HG03060 (cell line): ENCODE measurements at regions not wholly inside any gene's neighbourhood (a gene's known extent, or its start where the extent isn't known, plus 50 kb on each side); places are given as distances from the start of the nearest gene placed in this dataset.

Experiments
- ATAC-seq: cut with Tn5 transposase; IDR thresholded peaks from one replicate; pipeline ENCODE4 v1.9.1; 2021; ENCODE audit warnings: low read depth, moderate number of reproducible peaks; ENCODE audit not compliant: unreplicated experiment

DNA sequence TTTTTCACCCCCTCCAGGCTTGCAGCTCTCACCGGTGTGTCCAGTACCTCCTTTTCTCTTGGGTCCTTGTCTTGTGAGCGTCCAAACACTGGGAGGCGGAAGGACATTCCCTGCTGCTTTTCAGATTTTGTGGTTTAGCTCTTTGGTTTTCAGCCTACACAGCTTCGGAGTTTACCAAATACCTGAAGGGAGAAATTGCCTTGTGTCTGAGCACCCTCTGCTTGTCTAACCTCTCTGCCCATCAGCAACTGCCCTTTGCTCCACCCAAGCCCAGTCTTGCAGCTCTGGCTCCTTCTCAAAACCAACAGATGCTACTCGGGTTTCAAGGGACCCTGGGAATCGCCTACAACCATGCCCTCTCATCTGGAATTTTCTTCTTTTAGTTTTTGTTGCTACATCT, 519.1 kb upstream of the IGFBP3 start:
- no peak for ATAC-seq

DNA sequence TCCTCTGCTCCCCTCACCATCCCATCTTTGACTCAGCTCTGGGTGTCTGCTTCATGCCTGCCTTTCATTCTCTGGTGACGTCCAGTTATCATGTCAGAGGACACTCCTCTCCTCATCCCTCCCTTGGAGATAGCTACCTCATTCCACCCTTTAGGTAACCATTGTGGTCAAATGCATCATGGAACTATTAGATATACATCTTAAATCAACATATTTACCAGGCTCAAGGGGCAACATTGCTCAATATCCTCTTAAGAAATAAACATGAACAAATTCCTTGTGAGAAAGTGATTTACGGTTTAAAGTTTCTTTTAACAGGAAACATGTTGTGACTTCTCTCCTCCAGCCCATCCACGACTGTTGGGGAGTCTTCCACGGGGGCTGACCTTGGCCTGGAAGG, 511.6 kb upstream of the IGFBP3 start:
- no peak for ATAC-seq

DNA sequence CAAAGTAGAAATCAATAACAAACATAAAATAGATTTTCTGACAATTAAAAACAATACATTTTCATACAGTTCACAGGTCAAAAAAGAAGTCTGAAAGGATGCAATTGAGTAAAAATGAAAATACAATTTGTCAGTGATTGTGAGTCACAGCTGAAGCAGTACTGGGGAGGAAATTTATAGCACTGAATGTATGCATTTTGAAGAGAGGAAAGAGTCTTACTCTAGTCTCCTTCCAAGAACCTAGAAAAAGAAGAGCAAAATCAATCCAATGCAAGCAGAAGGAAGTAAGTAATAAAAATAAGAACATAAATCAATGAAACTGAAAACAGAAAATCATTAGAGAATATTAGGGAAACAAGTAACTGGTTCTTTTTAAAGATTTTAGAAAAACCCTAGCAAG, 507.2 kb upstream of the IGFBP3 start:
- ATAC-seq: no peak

DNA sequence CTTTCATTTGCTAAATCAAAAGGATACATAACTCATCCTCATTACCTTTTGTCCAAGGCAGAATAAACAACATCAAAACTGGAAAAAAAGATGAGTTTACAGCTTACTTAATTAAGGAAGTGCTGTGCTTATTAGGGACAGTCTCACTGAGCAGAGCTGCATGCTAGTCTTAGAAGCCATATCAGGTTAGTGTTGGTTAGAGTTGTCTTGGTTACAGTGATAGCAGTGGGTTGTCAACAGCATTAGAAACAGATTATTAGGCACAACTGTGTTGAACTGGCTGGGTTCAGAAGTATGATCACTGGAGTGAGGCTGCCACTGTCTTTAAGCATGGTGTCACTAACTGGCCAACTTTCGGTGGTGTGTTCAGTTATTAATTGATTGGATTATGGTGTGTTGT, 503.9 kb upstream of the IGFBP3 start:
- ATAC-seq: no peak

DNA sequence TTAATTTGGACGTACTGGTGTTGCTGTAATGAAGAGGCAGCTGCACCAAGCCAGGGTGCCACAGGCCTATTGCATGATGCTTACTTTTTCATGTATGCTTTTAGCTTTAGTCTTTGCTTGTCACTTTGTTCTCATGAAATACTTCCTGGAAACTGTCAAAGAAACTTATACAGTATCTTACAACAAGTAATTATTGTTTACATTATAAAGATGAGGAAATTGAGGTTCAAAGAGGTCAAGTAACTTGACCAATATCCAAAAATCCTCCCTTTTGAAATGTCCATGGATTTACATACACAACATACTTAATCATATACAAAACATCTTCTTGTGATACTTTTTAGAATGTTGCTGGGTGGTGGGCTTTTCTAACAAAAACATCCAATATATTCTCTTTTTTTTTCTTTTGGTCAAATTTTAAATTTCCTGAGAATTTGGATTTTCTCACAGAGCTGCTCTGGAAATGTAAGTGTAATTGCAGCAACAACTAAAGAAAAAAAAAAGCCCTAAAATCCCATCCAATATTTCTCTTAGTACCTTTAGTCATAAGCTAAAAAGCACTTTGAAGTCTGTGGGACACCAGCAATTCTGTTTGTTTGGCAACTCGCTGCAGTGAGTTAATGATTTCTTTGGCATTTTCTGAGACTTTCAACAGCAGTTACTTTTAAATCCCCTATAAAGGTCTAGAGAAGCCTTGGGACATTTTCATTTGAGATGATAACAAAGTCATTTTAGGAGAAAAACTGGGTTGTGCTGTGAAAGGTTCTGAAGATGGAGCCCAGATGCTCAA, 500.6 kb upstream of the IGFBP3 start:
- ATAC-seq: no peak

DNA sequence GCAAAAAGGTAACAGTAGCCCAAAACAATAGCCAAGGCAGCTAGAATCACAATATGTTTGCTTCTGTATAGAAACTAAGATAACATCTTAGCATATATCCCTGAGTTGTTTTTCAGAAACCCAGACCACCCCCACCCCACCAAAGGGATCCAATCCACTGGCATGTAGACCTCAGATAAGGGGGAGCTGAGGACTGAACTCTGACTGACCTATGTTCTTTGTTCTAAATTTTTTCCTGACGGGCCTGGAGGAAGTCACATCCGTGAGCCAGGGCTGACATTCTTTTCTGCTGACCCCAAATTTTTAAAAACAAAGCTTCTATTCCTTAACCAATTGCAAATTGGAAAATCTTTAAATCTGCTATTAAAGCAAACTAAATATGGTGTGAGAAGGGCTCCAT, 493.9 kb upstream of the IGFBP3 start:
- ATAC-seq: no peak

DNA sequence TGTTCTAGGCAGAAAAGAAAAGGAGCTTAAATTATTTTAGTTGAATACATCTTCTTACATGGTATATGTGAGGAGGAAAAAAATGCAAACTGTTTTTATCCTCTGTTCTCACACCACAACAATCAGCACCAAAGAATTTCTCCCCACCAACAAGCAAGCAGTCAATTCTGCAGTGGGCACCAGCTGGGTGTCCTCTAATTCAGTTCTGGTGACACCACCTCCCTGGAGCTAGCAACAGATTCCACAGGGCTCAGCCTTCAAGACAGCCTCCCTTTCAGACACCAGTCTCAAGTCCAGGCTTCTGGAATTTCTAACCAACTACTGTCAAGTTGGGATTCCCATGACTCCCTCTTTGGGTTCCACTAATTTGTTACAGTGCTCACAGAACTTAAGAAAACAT, 490.2 kb upstream of the IGFBP3 start:
- no peak for ATAC-seq

DNA sequence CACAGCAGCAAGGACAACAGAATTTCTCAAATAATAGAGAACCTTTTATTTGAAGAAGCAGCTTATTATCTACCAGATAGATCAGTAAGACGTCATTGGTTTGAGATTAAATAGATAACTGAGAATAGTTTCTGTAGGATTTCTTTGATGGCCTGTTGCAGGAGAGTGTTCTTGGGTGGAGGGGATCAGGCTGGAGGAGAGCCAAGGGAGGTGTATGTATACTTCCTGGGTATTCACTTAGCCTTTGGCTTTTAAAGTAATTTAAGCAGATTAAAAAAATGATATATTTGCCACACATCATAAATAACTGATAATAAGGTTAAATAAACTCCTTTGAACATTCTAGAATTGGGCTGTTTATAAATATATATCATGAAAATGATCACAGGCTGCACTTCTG, 486.1 kb upstream of the IGFBP3 start:
- ATAC-seq: no peak

DNA sequence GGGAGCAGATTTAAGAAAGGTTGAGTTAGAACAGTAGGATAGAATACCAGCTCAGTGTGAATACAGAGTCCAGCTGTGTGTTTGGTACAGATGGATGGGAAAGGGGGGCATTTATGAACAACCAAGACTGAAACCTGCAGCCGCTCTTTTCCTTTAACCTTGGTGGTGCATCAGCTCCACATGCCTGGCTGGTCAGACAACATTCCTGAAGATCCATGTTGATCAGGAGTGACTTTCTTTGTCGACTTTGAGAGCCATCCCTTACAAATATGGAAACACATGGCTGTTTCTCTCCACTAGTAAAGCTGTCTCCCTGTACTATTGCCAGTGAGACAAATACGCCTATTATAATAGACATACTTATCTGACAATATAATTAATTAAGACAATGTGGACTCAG, 476.5 kb upstream of the IGFBP3 start:
- ATAC-seq: no peak

DNA sequence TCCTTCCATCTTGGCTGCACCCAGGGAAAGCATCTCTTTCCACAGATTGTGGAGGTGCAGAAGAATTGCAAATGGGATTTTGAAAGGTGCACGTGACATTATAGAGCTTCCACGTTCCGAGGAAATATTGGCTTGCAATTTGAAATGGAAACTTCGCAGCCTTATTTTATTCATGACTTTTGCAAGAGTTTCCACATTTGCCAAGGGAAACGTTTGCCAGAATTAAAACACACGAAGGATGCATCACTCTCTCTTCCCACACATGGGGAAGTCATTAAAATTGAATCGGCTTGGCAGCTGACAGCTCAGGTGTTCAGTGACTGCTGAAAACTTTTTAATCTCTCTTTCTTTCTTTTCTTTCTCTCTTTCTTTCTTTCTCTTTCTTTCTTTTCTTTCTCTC, 475.4 kb upstream of the IGFBP3 start:
- no peak for ATAC-seq

DNA sequence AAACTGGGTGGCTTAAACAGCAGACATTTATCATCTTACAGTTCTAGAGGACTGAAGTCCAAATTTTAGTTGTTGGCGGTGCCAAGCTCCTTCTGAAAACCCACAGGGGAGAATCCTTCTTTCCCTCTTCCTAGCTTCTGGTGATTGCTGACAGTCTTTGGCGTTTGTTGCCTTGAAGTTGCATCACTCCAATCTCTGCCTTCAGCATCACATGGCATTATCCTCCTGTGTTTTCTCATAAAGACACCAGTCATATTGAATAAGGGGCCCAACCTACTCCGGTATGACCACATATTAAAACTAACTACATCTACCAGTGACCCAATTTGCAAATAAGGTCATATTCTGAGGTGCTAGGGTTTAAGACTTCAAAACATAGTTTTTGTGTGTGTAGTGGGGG, 472.1 kb upstream of the IGFBP3 start:
- no peak for ATAC-seq

DNA sequence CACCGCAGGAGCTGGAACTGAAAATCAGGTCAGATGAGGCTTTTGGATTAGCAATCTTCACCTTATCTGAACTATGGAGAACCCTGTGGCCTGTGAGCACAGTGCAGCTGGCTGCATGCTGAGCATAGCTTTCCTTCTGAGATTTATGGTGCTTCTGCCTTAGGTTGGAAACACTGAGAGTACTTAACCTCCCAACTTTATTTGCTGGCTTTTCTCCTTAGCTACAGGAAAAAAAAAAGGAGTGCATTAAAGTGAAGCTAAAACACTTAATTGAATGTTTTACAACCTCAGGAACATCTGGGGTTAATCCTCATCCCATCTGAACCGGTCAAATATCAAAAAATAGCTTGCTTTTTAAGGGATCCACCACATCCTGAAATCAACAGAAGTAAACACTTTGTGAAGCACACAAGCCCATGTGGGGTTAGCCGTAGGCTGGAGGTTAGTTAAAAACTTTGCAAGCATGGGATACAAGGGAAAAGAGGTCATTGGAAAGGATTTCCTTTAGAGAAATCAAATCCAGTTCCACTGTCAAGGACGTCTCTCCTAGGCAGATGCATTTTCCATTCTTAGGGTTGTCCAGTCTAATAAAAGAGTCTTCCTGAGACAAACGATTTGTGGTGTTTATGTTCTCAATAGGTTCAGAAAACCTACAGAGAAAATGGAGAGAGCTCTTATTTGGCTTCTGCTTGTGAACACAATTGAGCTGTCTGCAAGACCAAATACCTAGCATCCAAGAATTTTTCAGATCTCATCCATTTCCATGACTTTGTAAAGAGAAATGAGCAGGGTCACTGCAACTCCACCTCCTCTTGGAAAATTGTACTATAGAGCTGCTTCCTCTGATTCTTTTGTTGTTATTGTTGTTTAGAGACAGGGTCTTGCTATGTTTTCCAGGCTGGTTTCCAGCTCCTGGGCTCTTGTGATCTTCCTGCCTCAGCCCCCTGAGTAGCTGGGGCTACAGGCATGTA, 470.4 kb upstream of the IGFBP3 start:
- no peak for ATAC-seq

DNA sequence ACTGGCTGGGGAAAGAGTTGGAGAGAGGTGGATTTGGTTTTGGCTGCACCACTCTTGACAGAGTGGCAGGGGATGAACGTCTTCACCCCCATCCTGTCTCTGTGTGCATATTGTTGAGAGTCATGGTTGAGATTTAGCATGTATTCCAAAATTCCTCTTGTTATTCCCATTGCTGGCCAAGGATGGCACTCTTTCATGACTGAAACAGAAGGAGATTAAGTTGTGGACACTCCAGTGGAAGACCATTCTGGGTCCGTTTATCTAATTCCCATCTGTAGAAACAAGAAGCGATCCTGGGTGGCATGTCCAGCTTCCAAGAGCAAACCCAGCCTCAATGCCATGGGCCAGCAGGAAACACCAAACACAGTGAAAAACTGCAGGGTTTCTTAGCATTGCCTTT, 469.0 kb upstream of the IGFBP3 start:
- ATAC-seq: no peak

DNA sequence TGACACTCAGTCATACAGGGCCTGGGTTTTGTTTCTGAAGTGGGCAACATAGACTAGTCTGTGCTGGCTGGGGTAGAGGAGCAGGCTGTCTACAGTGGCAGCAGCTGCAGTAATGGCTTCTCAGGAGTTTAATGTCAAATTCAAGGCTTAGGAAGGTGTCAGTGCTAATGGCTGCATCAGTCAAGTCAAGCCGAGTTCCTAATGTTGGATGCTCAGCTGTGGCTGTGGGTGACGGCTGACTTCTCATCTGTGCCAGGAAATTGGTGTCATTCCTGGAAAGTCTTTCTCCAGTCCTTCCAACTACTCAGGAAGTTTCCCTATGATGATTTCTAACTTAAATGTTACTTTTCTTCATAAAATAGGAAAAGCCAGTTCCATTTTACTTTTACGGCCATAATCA, 468.1 kb upstream of the IGFBP3 start:
- no peak for ATAC-seq

DNA sequence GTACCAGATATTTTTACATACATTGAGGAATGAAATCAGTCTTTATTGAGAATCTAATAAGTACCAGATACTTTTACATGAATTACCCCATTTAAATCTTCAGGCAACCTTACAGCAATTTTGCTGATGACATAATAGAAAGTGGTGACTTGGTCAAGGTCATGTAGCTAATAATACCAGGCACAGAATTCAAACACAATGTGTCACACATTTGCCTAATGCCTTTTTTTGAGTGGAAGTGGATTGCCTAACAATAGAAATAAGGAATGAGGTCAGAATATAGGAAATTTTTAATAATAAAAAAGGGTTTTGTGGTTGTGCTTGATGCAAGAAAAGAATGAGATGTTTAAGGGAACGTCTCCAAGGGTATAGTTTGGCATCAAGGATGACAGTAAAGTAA, 466.6 kb upstream of the IGFBP3 start:
- ATAC-seq: no peak

DNA sequence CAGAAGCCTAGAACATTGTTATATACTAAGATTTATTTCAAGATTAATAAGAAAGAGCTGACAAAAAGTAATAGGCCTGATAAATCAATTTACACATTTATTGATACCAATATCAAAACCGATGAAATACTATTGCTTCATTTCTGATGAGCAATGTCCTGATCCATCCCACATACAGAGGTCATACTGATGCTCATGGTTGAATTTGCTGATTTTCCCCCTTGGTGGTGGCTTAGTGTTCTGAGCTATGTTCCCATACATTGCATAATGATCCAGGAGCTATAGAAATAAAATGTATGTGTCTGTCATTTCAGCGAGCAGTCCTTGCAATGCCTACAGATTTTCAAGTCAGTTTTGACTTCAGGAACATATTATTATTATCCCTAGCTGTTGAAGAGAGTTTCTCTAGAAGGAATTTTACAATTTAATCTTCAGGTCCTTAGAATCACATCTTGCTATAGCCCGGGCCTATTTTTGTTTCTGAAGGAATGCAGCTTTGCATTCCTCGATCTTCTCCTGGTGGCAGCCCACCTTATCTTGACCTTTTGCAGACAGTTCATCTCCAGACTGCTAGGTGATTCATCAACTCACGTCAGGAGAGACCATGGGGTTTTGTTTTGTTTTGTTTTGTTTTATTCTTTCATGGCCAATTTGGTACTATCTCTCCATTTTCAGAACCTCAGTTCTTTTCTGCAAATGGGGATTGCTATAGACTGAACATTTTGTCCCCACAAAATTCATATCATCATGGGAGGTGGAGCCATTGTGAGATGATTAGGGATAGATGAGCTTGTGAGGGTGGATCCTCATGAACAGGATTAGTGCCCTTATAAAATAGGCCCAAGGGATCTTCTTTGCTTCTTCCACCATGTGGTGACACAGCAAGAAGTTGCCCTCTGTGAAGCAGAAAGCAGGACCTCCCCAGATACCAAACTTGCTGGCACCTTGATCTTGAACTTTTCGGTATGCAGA, 465.6 kb upstream of the IGFBP3 start:
- no peak for ATAC-seq

DNA sequence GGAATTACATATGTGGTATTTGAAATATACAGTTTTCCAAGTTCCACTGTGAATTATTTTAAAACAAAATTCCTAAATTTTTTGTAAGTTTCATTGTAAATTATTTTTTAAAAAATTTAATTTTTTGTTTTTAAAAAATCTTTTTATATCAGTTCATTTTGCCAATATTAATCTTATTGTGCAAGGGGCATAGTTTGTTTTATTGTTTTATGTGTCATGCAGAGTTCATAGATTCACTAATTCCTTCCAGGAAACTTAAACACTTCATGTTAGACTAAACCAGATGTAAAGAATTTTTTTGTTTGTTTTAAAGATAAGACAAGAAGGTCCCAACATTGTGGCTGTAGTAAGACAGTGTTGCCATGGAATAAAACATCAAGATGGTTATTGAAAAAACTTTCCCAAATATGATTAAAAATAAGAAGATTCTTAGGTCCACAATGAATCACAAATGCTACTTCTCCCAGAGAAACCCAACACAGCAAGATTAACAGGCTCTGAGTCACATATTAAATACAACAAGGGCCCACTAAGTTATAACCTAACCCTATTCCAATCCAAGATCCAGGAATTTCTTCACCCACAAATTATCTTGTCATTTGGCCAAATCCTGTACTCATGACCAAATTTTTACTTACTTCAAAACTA, 464.7 kb upstream of the IGFBP3 start:
- ATAC-seq: no peak

DNA sequence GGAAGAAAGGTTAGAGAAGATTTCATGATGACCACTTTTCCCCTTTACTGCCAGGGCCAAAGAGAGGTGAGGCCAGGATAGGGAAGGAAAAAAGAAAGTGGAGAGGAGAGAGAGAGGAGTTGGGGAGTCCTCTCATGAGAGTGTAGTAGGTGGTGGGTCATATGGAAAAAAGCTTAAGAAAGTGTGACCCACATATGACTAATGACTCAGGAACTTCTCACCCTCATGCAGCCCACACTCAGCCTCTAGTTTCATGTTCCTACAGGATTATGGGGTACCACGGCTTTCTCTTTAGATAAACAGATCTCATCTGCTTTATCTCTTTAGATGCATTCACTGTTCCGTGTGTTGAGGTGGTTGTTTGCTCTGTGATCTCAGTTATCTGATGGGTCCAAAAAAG, 462.5 kb upstream of the IGFBP3 start:
- ATAC-seq: no peak

DNA sequence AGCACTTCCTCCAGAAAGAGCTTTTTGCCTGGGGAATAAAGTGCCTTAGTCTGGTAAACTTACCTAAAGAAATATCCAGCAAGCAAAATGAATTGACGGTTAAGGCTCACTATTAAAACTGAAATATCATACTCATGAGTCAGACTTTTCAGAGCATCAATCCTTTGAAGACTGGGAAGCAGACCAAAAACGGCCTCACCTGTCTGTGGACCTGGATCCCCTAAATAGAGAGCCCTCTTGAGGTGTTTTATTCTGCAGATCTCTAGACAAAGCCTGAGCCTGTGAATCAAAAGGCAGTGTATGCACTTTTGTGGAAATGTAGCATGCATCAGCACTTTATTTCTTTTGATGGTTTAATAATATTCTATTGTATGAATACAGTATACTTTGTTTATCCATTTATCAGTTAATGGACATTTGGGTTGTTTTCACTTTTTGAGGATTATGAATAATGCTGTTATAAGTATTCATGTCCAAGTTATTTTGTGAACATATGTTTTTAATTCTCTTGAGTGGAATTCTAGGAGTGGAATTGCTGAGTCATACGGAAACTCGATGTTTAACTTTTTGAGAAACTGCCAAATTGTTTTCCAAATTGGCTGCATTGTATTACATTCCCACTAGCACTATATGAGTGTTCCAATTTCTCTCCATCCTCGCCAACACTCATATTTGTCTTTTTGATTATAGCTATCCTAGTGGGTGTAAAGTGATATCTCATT, 449.0 kb upstream of the IGFBP3 start:
- no peak for ATAC-seq

DNA sequence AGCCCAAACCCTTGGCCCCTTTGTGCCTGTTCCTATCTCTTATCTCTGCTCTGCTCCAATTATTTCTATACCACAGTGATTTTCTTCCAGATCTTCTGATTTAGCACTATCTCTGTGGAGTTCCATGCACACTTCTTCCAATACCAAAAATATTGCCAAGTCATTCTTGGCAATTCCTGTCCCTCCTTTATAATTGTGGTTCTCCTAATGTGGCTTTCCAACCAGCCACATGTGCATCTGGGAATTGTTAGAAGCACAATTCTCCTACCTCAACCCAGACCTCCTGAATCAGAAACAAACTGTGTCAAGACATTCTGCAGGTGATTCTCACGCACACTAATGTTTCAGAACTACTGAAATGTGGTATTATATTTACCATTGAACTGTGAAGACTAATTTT, 447.8 kb upstream of the IGFBP3 start:
- ATAC-seq: no peak
